Epithelial cell of prostate (primary cell): ENCODE measurements at regions not wholly inside any gene's neighbourhood (a gene's known extent, or its start where the extent isn't known, plus 50 kb on each side); places are given as distances from the start of the nearest gene placed in this dataset.
"Not testable (repeated sequence)": the region's sequence is repeated elsewhere in the genome, so short reads cannot be mapped to it uniquely, and the experiment has no call there.

Experiments
- DNase-seq: peaks from one replicate; pipeline ENCODE4 v3.0.0-alpha.2; 2011; ENCODE audit warnings: low read depth, low spot score
- H3K27ac ChIP-seq: fragments of 450-650 bp; 2 replicates; pipeline ENCODE4 v1.5.1; 2017; ENCODE audit warnings: mild to moderate bottlenecking

GRCh38 chr22:46039535-46039934 is 62.6 kb upstream of the WNT7B start:
- DNase-seq: no peak
- peak overlapping the region; percentile 79 for H3K27ac ChIP-seq

GRCh38 chr22:46040471-46041465 is 63.8 kb upstream of the WNT7B start:
- H3K27ac ChIP-seq: peak overlapping the region; percentile 79
- DNase-seq: no peak

DNA sequence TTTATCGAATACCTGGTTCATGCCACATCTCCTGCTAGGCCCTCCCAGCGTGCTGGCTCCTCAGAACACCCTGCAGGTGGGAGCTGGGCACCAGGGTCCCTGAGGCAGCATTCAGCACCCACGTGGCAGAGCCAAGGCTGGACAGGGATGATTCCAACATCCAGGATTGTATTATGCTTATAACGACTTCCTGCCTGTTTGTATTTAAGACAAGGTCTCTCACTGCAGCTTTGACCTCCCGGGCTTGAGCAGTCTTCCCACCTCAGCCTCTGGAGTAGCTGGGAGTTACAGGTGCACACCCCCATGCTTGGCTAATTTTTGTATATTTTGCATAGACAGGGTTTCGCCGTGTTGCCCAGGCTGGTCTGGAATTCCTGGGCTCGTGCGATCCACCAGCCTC is 64.7 kb upstream of the WNT7B start:
- no peak for DNase-seq
- H3K27ac ChIP-seq: peak overlapping the region; percentile 79

GRCh38 chr22:46042786-46043185 is 65.8 kb upstream of the WNT7B start:
- no peak for DNase-seq
- H3K27ac ChIP-seq: peak overlapping the region; percentile 79

- peak overlapping the region; percentile 79 for H3K27ac ChIP-seq
- DNase-seq: no peak
Measured at GRCh38 chr22:46043339-46043738, 66.4 kb upstream of the WNT7B start.

DNA sequence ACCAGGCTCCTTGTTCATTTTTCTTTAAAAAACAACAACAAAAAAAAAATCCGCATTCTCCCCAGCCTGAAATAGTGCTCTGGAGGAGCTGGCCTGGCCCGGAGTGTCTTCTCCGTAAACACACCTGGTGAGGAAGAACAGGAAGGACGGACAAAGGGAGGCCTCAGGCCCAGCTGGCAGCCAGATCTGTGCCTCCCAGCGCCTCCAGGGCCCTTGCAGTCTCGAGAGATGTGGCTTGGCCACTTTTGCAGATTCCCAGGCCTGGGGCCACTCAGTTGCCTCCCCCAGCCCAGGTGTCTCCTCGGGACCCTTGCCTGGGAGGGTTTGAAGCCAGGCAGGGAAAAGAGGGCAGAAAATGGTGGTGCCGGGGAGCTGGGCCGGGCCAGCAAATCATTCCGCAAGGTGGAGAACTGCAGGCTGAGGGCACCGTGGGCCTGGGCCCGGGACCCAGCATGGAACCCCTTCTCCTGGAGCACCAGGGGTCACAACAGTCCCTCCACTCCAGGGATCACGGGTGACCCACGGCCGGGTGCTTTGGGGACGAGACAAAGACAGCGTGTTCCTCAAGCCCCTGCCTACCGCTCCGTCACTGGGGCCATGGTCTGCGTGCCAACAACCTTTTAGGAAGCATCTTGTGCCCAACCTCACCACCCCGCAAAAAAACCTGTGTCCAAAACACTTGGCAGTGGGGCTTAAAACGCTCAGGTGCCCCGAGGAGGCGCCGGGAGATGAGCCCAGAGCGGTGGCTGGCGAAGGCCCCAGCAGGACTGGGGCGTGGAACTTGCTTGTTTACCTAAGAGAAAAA is 67.1 kb upstream of the WNT7B start:
- no peak for DNase-seq
- H3K27ac ChIP-seq: peak overlapping the region; percentile 79

DNA sequence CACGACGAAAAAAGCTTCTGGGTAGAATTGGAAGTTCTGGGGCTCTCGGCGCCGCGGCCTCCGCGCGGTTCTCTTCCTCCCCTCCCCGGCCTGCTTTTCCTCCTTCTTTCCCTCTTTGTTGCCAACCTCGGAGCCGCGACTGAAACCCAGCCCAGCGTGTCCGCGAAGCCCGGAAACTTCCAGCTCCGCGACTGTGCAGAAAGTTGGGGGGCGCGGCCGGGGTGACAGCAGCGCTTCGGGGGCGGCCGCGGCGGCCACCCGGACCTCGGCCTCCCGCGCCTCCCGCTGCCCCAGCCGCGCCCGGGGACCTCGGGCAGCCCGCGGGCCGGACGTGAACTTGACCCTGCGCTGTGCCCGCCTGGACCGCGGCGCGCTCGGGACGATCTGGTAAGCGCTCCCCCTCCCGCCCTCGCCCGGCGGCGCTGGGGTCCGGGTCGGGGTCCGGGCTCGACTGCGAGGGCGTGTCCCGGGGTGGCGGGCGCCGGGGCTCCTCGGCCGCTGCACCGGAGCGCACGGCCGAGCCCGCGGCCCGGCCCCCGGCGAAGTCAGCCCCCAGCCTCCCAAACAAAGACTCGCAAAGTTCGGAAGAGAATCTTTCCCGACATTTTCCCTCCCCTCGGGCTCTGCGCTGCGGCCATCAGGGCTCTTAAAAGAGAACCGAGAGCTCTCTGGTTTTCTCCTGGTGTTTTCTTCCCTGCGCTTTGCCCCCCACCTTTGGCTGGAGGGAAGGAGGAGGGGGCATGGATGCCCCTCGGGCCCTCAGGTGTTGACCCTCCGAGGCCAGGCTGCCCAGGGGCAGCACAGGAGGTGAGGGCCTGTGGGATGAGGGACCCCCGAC is 67.9 kb upstream of the WNT7B start:
- DNase-seq: no peak
- H3K27ac ChIP-seq: peak overlapping the region; percentile 79

- DNase-seq: no peak
- H3K27ac ChIP-seq: peak overlapping the region; percentile 79
Measured at GRCh38 chr22:46045459-46046298, 68.7 kb upstream of the WNT7B start.

- no peak for DNase-seq
- peak overlapping the region; percentile 79 for H3K27ac ChIP-seq
Measured at GRCh38 chr22:46046299-46046685, 69.3 kb upstream of the WNT7B start.

DNA sequence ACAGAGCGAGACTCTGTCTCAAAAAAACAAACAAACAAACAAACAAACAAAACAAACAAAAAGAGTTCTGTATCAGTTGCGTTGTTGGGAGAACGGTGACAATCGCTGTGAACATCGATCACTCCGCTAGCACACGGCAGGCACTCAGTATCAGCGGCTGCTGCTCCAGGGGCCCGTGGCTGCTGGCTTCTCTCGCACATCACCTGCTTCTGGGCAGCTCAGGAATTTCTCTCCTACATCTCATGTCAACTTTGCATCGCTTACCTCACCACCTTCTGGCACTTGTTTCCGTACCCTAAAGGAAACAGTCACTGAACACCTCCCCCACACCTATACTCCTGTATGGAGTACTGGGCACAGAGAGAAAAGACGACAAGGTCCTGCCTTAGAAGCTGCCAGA is 70.3 kb upstream of the WNT7B start:
- H3K27ac ChIP-seq: peak overlapping the region; percentile 79
- no peak for DNase-seq

- peak overlapping the region; percentile 79 for H3K27ac ChIP-seq
- no peak for DNase-seq
Measured at GRCh38 chr22:46047841-46048595, 71.1 kb upstream of the WNT7B start.

DNA sequence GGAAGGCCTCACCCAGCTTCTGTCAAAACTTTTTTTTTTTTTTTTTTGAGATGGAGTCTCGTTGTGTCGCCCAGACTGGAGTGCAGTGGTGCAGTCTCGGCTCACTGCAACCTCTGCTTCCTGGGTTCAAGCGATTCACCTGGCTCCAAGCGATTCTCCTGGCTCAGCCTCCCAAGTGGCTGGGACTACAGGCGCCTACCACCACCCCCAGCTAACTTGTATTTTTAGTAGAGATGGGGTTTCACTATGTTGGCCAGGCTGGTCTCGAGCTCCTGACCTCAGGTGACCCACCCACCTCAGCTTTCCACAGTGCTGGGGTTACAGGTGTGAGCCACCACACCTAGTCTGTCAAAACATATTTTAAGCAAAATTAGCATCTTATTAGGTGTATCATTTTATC is 71.7 kb upstream of the WNT7B start:
- peak overlapping the region; percentile 79 for H3K27ac ChIP-seq

GRCh38 chr22:46049726-46050450 is 72.9 kb upstream of the WNT7B start:
- no peak for DNase-seq
- H3K27ac ChIP-seq: peak overlapping the region; percentile 54

More for the DNA sequence above, 71.7 kb upstream of the WNT7B start:
- DNase-seq: not testable (repeated sequence)

DNA sequence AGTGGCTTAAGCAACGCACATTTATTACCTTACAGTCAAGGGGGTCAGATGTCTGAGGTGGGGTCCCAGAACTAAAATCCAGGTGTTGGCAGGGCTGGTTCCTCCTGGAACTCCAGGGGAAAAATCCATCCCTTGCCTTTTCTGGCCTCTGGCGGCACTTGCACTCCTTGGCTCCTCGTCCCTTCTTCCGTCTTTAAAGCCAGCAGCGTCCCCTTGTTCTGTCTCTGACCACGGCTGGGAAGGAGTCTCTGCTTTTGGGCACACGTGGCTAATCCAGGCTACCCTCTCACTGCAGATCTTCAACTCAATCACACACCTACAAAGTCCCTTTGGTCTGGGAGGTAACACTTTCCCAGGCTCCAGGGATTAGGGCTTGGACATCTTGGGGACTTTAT is 73.5 kb upstream of the WNT7B start:
- DNase-seq: no peak

DNA sequence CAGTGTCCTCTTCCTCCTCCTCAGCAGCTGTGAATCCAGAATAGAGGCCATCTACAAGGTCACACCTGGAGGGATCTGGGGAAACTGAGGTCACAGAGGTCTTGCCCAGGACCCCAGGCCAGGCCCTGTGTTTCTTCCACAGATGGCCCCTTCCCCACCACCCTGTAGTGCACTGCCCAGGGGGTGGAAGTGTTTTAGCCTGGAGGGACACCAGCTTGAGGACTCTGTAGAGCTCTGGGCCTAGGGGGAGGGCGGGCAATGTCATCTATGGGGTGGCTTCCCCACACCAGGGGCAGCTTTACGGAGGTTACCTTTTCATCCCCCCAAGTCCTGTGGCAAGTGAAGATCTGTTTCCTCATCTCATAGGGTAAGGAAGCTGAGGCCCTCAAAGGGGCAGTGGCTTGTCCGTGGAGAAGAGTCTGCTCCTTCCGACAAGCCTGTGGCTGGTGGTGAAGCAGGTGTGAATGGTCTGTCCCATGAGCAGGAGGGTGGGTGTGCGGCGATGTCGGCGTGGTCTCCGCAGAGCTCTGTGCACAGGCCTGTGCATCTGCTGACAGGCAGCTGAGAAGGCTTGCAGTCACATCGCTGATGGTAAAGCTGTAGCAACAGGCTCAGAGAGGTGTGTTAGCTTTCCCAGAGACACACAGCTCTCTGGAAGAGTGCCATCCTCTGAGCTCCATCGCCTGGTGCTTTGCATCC is 74.1 kb upstream of the WNT7B start:
- peak overlapping the region; percentile 54 for H3K27ac ChIP-seq
- DNase-seq: no peak

More for the DNA sequence above, 73.5 kb upstream of the WNT7B start:
- H3K27ac ChIP-seq: peak overlapping the region; percentile 54

GRCh38 chr22:46051646-46052045 is 74.7 kb upstream of the WNT7B start:
- no peak for DNase-seq
- H3K27ac ChIP-seq: peak overlapping the region; percentile 94

- no peak for DNase-seq
- H3K27ac ChIP-seq: peak overlapping the region; percentile 94
Measured at GRCh38 chr22:46052331-46052771, 75.4 kb upstream of the WNT7B start.
